ENCODE measurements at regions not wholly inside any gene's neighbourhood (a gene's known extent, or its start where the extent isn't known, plus 50 kb on each side); places are given as distances from the start of the nearest gene placed in this dataset.

- no peak overlapping the region for H3K4me3 ChIP-seq (ENCODE audit: low read depth, low read length)
These were observed 316.3 kb downstream of the SEC14L1 start for GRCh38 chr17:77456951-77457548.

DNA sequence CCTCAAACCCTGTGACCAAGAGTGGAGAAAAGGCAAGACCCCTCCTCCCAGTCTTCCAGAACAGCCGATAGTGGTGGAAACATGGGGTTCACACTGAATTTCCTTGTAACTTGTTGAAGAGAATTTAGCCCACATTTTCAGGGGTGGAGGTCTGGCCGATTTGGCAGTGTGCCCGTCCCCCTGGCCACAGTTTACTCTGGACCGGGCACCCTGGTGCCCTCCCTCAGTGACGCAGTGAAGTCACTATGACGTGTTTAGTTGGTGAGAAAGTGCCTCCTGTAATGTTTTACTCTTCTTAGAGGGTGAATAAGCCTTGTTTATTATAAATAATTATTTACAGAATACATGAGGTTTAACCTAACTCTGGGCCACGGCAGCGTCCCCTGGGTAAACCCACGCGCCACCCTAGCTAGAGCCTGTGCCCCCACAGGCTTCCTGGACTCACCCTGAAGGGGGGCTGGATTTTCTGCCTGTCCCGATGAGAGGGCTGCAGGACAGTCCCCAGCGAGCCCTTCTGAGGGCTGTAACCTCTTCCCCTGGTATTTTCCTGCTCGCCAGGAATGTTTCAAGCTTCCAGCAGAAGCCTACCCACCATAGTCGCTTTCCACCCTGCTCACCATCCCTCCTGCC, 316.9 kb downstream of the SEC14L1 start:
- DNase-seq (ENCODE audit: low read depth): no peak
- no peak overlapping the region for H3K4me3 ChIP-seq (ENCODE audit: low read depth, low read length)

More at GRCh38 chr17:77456951-77457548, 316.3 kb downstream of the SEC14L1 start:
- no peak for DNase-seq (ENCODE audit: low read depth)

- DNase-seq (ENCODE audit: low read depth): no peak
- no peak overlapping the region for H3K4me3 ChIP-seq (ENCODE audit: low read depth, low read length)
These were observed 317.6 kb downstream of the SEC14L1 start for GRCh38 chr17:77458202-77459017.

- no peak for DNase-seq (ENCODE audit: low read depth)
- H3K4me3 ChIP-seq (ENCODE audit: low read depth, low read length): no peak overlapping the region
These were observed 318.4 kb downstream of the SEC14L1 start for GRCh38 chr17:77459018-77459755.

DNA sequence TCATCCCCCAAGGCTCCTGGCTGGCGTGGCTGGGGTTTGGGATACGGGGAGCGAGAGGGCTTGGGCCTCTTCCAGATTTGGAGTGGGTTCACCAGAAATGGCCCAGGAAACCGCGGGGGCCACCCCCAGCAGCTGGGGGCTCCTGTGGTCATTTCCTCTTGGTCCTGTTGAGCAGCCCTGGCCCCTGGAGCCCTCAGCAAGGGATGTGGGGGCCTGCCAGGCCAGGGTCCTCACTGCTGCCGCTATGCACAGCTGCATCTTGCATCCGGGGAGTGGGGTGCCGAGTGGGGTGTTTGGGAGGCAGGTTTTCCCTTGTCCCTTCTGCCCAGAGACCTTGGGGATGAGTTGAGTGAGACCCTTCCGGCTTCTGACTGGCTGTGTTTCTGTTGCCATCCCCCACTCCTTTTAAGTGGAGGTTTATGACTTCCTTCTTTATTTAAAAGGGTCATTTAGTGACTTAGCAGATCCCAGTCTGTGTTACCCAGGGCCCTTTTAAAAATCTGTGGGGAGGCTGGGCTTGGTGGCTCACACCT, 319.8 kb downstream of the SEC14L1 start:
- no peak for DNase-seq (ENCODE audit: low read depth)
- no peak overlapping the region for H3K4me3 ChIP-seq (ENCODE audit: low read depth, low read length)

- DNase-seq (ENCODE audit: low read depth): no peak
- H3K4me3 ChIP-seq (ENCODE audit: low read depth, low read length): no peak overlapping the region
These were observed 320.7 kb downstream of the SEC14L1 start for GRCh38 chr17:77461277-77462057.

DNA sequence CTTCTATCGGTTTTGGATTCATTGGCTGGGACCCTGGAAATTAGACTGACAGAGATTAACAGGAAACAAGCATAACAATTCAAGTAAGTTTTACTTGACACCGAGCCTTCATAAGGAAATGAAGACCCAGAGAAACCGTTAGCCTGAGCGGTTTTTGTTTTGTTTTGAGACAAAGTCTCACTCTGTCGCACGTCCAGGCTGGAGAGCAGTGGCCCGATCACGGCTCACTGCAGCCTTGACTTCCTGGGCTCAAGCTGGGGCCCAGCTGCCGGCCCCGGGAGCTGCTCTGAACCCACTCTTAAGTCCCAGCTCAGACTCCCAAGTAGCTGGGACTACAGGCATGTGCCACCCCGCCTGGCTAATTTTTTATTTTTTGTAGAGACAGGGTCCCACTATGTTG, 321.3 kb downstream of the SEC14L1 start:
- no peak for DNase-seq (ENCODE audit: low read depth)
- H3K4me3 ChIP-seq (ENCODE audit: low read depth, low read length): no peak overlapping the region

DNA sequence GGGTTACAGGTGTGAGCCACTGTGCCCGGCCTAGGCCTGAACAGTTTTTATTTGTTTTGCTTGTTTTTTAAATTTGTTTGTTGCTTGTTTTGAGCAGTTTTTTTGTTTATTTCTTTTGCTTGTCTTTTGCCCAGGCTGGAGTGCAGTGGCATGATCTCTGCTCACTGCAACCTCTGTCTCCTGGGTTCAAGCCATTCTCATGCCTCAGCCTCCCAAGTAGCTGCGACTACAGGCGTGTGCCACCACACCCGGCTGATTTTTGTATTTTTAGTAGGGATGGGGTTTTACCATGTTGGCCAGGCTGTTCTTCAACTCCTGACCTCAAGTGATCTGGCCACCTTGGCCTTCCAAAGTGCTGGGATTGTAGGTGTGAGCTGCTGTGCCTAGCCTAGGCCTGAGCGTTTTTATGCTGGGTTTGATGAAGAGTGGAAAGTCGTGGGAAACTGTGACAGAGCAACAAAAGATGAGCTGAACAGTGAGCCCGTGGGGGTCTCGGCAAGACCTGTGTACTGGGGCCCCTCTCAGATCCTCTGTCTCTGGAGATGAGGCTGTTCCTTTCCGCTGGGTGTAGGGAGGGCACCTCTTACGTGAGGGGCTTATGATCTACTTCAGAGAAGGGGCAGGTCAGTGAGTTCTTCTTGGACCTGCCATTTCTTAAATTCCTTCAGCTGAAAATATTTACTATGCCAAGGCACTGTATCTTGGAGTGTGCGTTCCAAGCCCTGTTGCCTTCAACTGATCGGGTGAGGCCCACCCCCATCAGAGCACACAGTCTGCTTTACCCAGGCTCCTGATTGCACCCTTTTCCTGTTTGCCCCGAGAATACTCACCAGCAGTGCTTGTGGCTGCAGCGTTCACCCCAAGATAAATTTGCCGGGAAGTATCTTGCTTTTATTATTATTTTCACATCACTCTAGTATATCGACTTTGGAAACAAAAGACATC, 322.1 kb downstream of the SEC14L1 start:
- H3K4me3 ChIP-seq (ENCODE audit: low read depth, low read length): no peak overlapping the region

GRCh38 chr17:77464988-77465357, 324.2 kb downstream of the SEC14L1 start:
- no peak overlapping the region for H3K4me3 ChIP-seq (ENCODE audit: low read depth, low read length)
- DNase-seq (ENCODE audit: low read depth): no peak

More for the DNA sequence above, 322.1 kb downstream of the SEC14L1 start:
- no peak for DNase-seq (ENCODE audit: low read depth)

DNA sequence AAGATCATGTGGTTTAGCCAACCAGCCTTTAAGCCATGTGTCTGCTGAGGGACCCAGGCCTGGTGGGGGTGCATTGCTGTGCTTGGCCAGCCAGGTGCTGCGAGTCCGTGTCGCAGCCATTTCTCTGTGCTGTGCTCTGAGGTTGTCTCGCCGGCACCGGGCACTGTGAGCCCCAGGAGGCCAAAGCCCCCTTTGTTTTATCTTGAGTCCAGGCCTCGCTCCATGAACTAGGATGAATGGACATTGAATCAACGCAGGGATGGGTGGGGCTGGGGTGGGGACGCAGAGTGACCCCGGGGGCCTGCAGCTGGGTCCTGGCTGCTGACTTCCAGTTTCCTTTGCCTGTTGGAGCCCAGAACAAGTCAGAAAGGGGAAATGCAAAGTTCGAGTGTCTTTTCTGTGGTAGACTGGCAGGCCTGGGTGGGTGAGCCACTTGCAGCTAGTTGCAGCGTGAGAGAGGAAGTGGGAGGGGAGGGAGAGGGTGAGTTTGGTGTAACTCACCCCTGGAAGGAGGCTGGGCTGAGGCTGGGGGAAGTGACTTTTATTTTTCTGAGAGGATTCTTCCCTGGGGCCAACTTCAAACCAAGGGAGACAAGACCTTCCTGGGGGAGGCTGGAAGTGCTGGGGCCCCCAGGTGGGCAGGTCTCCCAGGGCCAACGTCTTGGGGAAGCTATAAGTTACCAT, 324.7 kb downstream of the SEC14L1 start:
- no peak overlapping the region for H3K4me3 ChIP-seq (ENCODE audit: low read depth, low read length)
- DNase-seq (ENCODE audit: low read depth): no peak

DNA sequence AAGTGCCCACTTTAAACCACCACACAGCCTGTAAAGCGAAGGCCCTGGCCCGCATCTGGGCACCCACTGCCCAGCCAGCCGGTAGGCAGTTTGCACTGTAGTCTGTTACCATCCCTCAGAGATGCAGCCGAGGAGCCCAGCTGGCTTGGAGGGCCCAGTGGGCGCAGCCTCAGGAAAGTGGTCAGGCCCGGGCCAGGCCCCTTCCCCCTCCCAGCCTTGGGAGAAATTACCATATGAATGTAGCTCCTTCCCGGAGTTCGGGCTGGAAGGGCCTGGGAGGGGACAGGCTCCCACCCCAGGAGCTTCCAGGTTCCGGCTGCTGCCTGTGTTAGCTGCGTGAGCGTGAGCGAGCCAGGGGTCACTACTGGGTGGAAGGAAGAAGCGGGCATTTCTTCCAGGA, 325.4 kb downstream of the SEC14L1 start:
- no peak overlapping the region for H3K4me3 ChIP-seq (ENCODE audit: low read depth, low read length)
- DNase-seq (ENCODE audit: low read depth): no peak

GRCh38 chr17:77466596-77467223, 325.9 kb downstream of the SEC14L1 start:
- H3K4me3 ChIP-seq (ENCODE audit: low read depth, low read length): no peak overlapping the region
- DNase-seq (ENCODE audit: low read depth): no peak

- DNase-seq (ENCODE audit: low read depth): no peak
These were observed 326.8 kb downstream of the SEC14L1 start for GRCh38 chr17:77467521-77467920.

GRCh38 chr17:77468897-77469296, 328.1 kb downstream of the SEC14L1 start:
- no peak for DNase-seq (ENCODE audit: low read depth)
- no peak overlapping the region for H3K4me3 ChIP-seq (ENCODE audit: low read depth, low read length)

More at GRCh38 chr17:77467521-77467920, 326.8 kb downstream of the SEC14L1 start:
- no peak overlapping the region for H3K4me3 ChIP-seq (ENCODE audit: low read depth, low read length)

DNA sequence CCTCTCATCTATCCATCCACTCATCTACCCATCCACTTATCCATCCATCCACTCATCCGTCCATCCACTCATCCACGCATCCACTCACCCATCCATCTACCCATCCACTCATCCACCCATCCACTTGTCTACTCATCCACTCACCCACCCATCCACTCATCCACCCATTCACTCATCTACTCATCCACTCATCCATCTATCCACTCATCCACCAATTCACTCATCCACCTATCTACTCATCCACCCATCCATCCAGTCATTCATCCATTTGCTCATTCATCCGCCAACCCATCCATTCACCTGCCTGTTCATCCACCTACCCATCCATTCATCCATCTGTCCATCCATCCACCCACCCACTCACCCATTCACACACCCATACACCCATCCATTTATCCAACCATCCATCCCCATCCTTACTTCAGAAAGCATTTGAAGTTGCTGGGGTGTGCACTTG, 329.6 kb downstream of the SEC14L1 start:
- no peak overlapping the region for H3K4me3 ChIP-seq (ENCODE audit: low read depth, low read length)

DNA sequence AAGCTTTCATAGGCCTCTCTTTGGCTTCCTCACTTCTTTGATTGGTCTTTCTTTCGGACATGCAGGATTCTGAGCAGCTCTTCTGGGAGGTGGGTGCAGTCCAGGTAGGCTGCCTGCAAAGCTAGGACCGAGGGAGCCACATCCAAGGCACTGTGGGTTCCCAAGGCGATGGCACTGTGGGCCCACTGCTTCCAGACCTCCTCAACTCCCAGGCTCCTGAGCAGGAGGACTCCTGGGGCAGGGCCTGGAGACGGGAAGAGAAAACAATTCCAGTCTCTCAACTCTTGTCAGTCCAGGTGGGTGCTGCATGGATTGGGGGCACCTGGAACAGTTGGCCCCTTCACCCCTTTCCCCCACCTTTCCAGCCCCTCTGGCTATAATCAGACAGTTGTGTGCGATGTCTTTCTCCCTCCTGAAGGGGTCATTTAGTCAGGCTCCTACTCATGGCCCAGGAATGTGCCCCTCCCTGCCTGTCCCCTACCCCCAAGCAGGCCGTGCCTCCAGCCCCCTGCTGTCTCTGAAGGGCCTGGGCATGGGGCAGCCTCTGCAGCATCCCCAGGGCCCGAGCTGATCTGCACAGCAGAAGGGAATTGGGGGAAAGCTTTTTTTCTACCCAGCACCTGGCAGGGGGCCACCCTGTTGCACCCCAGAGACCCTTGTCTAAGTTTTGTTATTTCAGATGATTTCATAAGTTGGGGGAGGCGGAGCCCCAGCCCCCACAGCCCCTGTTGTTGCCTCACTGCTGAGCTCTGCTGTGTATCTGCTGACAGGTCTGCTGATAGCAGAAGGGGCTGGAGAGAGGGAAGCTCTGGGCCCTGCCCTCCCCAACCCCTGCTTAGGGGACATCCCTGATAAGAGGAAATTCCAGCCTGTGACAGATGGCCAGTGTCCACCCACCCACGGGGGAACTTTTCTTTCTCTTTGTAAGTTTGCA, 330.3 kb downstream of the SEC14L1 start:
- H3K4me3 ChIP-seq (ENCODE audit: low read depth, low read length): no peak overlapping the region
- peak; percentile 67 for DNase-seq (ENCODE audit: low read depth)

More for the DNA sequence above, 329.6 kb downstream of the SEC14L1 start:
- DNase-seq (ENCODE audit: low read depth): no peak

Data from skeletal muscle cell (primary cell).